ENCODE measurements at regions not wholly inside any gene's neighbourhood (a gene's known extent, or its start where the extent isn't known, plus 50 kb on each side); places are given as distances from the start of the nearest gene placed in this dataset.

DNA sequence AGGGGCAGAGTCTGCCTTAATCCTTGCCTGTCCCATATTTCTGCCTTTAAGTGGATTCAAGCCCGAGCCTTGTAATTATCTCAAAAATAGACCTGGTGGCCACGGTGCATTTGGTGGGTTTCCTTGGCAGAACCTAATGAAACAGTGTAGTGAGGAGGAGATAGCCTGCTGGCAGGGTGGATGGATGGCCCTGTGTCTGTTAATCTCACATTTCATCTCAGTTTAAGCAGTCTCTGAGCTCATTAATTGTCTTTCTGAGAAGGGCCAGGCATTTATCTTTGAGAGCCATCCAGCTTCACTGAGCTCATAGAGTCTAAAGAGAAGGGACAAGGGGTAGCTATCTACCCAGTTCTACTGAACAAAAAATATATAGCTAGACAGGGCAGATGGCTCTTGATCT lies 364.0 kb upstream of the EEF2KMT start:
- no peak for DNase-seq
- CTCF ChIA-PET: interaction anchor here (0.6 kb wide), 1 partner anchor 1280 kb away, joined by 4 read pairs; no protein-coding TSS in a partner anchor
- intact Hi-C loops (cut with micrococcal nuclease; ENCODE audit: unreplicated experiment): no loop called here
- Mint-ChIP-seq H3K27me3 (ENCODE audit: unreplicated experiment) (peaks cover 59% of the 10 kb centered on the region), H3K36me3 (ENCODE audit: insufficient read depth, unreplicated experiment) (no peaks in the 10 kb centered on the region), H3K4me3 (ENCODE audit: low read depth, unreplicated experiment) (no peak overlapping the region), H3K9me3 (ENCODE audit: low read depth, unreplicated experiment) (peaks cover 2% of the 10 kb centered on the region), H3K27ac (ENCODE audit: unreplicated experiment) (no peak overlapping the region), H3K4me1 (ENCODE audit: low read depth, unreplicated experiment) (no peaks in the 10 kb centered on the region)
- TF ChIP-seq, protein P1, sequence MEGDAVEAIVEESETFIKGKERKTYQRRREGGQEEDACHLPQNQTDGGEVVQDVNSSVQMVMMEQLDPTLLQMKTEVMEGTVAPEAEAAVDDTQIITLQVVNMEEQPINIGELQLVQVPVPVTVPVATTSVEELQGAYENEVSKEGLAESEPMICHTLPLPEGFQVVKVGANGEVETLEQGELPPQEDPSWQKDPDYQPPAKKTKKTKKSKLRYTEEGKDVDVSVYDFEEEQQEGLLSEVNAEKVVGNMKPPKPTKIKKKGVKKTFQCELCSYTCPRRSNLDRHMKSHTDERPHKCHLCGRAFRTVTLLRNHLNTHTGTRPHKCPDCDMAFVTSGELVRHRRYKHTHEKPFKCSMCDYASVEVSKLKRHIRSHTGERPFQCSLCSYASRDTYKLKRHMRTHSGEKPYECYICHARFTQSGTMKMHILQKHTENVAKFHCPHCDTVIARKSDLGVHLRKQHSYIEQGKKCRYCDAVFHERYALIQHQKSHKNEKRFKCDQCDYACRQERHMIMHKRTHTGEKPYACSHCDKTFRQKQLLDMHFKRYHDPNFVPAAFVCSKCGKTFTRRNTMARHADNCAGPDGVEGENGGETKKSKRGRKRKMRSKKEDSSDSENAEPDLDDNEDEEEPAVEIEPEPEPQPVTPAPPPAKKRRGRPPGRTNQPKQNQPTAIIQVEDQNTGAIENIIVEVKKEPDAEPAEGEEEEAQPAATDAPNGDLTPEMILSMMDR (IDR thresholded peaks at IDR 0.05; ENCODE audit: unreplicated experiment): no peak
- no TSS peak for BruUV-seq (replicated peaks)

DNA sequence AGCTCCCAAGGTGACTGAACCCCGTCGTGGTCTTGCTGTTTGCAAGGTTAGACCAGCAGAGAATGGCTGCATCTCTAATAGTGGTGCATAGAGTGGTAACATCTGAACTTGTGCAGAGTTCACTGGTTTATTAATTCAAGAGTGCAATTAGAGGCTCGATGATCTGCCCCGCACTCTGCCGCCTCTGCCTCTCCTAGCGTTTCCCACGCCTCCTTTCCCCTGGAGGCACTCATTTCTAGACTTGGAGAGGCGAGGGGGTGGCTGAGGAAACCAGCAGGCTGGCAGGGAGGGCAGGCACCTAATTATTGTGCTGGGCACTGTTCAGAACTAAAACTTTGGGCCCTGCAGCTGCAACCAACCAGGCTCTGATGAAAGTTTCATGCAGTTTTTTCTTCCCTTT lies 363.5 kb upstream of the EEF2KMT start:
- TF ChIP-seq, protein P1 (IDR thresholded peaks at IDR 0.05; ENCODE audit: unreplicated experiment): no peak
- peaks cover 3% of the 10 kb centered on the region for H3K9me3 Mint-ChIP-seq (ENCODE audit: low read depth, unreplicated experiment)
- no peak overlapping the region for H3K27ac Mint-ChIP-seq (ENCODE audit: unreplicated experiment)
- no peak for DNase-seq
- H3K4me1 Mint-ChIP-seq (ENCODE audit: low read depth, unreplicated experiment): no peaks in the 10 kb centered on the region
- H3K4me3 Mint-ChIP-seq (ENCODE audit: low read depth, unreplicated experiment): no peak overlapping the region
- no TSS peak for BruUV-seq (replicated peaks)
- no peaks in the 10 kb centered on the region for H3K36me3 Mint-ChIP-seq (ENCODE audit: insufficient read depth, unreplicated experiment)
- intact Hi-C loops (cut with micrococcal nuclease; ENCODE audit: unreplicated experiment): no loop called here
- CTCF ChIA-PET: interaction anchor here (0.6 kb wide), 1 partner anchor 1281 kb away, joined by 4 read pairs; no protein-coding TSS in a partner anchor
- H3K27me3 Mint-ChIP-seq (ENCODE audit: unreplicated experiment): peaks cover 55% of the 10 kb centered on the region

DNA sequence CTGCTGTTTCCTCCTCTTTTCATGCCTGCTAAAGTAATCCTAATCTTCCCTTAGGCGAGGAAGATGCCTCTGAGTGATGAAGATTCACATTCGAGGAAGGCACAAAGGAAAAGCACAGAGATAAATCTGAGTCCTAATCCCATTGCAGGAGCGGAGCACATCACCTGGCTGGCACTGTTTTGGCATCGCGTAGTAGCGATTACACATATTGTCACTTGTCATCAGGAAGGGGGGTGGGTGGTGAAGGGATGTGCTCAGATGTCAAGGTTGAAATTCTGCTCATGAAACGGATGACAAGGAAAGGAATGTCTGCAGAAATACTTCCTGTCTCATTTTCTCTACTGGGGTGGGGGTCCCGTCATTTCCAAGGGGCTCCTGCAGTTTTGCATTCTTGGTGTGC lies 363.1 kb upstream of the EEF2KMT start:
- Mint-ChIP-seq H3K27me3 (ENCODE audit: unreplicated experiment) (peaks cover 51% of the 10 kb centered on the region), H3K4me1 (ENCODE audit: low read depth, unreplicated experiment) (no peaks in the 10 kb centered on the region), H3K27ac (ENCODE audit: unreplicated experiment) (no peak overlapping the region), H3K4me3 (ENCODE audit: low read depth, unreplicated experiment) (no peak overlapping the region), H3K9me3 (ENCODE audit: low read depth, unreplicated experiment) (peaks cover 3% of the 10 kb centered on the region), H3K36me3 (ENCODE audit: insufficient read depth, unreplicated experiment) (no peaks in the 10 kb centered on the region)
- CTCF ChIA-PET: interaction anchor here (0.6 kb wide), 1 partner anchor 377 kb away, joined by 4 read pairs; no protein-coding TSS in a partner anchor
- intact Hi-C loops (cut with micrococcal nuclease; ENCODE audit: unreplicated experiment): no loop called here
- TF ChIP-seq, protein P1 (IDR thresholded peaks at IDR 0.05; ENCODE audit: unreplicated experiment): no peak
- BruUV-seq (replicated peaks): no TSS peak
- no peak for DNase-seq

DNA sequence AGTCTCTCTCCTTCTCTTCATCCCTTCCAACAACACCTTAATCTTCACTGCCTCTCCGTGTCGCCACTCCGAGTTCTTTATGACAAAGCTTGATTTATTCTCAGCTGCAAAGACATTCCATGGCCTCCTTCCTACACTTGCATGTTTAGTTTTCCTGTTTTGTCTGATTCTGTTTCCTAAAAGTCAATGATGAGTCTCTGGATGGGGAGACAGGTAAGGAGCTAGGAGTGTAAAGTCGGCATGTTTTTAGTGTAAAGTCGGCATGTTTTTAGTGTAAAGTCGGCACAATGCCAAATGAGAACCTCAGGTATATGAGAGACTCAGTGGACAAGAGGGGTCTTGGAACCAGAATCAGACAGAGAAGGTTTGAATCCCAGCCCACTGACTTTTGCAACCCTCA lies 362.3 kb upstream of the EEF2KMT start:
- Mint-ChIP-seq H3K4me3 (ENCODE audit: low read depth, unreplicated experiment) (no peak overlapping the region), H3K27ac (ENCODE audit: unreplicated experiment) (no peak overlapping the region), H3K9me3 (ENCODE audit: low read depth, unreplicated experiment) (peaks cover 4% of the 10 kb centered on the region), H3K4me1 (ENCODE audit: low read depth, unreplicated experiment) (no peaks in the 10 kb centered on the region), H3K27me3 (ENCODE audit: unreplicated experiment) (peaks cover 42% of the 10 kb centered on the region), H3K36me3 (ENCODE audit: insufficient read depth, unreplicated experiment) (no peaks in the 10 kb centered on the region)
- DNase-seq: no peak
- intact Hi-C loops (cut with micrococcal nuclease; ENCODE audit: unreplicated experiment): no loop called here
- no TSS peak for BruUV-seq (replicated peaks)
- TF ChIP-seq, protein P1 (IDR thresholded peaks at IDR 0.05; ENCODE audit: unreplicated experiment): no peak
- CTCF ChIA-PET: interaction anchor here (0.6 kb wide), 1 partner anchor 378 kb away, joined by 4 read pairs; no protein-coding TSS in a partner anchor

Measured in Calu3 (cell line).